ENCODE measurements at regions not wholly inside any gene's neighbourhood (a gene's known extent, or its start where the extent isn't known, plus 50 kb on each side); places are given as distances from the start of the nearest gene placed in this dataset.

DNA sequence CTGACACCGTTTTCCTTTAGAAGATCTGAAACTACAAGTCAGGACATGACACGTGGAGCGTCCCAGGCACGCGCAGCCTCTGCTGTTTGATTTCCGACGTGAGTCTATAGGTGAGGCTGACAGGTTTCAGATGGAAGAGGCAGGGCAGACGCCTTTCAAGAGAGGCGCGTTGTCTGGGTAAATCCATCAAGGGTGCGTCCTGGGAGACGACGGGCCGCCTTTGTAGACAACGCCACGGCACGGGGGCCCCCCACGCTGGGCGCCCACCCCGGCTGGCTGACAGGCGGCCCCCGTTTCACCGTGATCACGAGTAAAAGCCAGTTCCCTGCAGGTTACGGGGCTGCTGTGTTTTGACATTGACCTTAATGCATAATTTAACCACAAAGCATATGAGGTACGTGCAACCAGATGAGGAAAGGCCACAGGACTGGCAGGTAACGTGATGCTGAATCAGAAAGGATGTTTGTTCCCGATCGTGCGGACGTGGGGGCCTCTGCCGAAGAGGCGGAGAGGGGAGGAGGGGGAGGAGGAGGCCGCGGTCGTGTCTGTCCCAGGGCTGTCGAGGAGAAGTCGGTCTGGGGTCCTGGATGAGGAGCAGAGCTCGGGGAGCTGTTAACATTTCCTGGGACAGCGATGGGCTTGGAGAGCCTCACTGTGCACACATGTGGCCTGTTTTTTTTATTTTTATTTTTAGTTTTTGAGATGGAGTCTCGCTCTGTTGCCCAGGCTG, 51.1 kb upstream of the PPP2R3B start:
- DNase-seq (ENCODE audit: low read depth): no peak
- no peak overlapping the region for H3K4me3 ChIP-seq (ENCODE audit: low read depth, low read length)
- no peak for TF ChIP-seq CTCF (IDR thresholded peaks at IDR 0.05; ENCODE audit: insufficient read depth, low read depth, low read length)

- DNase-seq (ENCODE audit: low read depth): no peak
- TF ChIP-seq CTCF (IDR thresholded peaks at IDR 0.05; ENCODE audit: insufficient read depth, low read depth, low read length): no peak
Measured at GRCh38 chrX:439241-439640, 52.5 kb upstream of the PPP2R3B start.

DNA sequence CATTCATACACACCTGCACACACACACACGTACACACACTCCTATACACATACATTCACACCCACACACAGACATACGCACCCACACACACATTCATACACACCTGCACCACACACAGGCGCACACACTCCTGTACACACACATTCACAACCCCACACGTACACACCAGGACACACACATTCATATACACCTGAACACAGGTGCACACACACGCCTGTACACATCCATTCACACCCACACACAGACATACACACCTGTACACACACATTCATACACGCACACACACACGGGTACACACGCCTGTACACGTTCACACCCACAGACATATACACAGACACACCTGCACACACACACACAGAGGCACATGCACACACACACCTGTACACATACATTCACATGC, 53.0 kb upstream of the PPP2R3B start:
- no peak for TF ChIP-seq CTCF (IDR thresholded peaks at IDR 0.05; ENCODE audit: insufficient read depth, low read depth, low read length)
- DNase-seq (ENCODE audit: low read depth): no peak
- H3K4me3 ChIP-seq (ENCODE audit: low read depth, low read length): no peak overlapping the region

More at GRCh38 chrX:439241-439640, 52.5 kb upstream of the PPP2R3B start:
- no peak overlapping the region for H3K4me3 ChIP-seq (ENCODE audit: low read depth, low read length)

- no peak overlapping the region for H3K4me3 ChIP-seq (ENCODE audit: low read depth, low read length)
- no peak for DNase-seq (ENCODE audit: low read depth)
- no peak for TF ChIP-seq CTCF (IDR thresholded peaks at IDR 0.05; ENCODE audit: insufficient read depth, low read depth, low read length)
Measured at GRCh38 chrX:440636-441035, 53.9 kb upstream of the PPP2R3B start.

DNA sequence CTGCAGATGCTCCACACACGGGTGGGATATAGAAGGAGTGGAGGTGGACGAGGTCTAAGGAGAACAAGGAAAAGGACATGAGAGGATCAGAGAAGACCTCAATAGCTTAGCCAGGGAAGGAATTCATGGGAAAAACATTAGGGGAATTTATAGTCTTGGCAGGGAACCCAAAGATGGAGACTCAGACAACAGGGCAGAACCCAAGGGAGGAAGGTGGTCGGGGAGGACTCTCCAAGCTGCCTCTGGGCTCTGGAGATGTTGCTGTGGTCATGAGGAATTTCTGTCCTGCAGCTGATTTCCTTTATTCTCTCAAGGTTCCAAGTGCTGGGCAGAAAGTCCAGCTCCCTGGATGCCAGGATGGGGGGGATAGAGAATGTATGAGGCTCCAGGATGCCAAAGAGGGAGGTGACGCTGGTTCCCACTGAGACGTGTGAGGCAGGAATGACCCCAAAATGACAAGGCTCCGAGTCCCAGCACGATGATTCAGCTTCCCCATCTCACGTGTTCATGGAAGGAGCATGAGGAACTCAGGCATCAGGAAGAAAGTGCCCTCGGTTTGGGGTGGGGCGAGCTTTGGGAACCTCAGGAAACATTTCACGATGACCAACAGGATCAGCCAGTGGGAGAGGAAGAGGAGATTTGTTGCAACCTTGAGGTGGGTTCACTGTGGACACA, 57.0 kb upstream of the PPP2R3B start:
- DNase-seq (ENCODE audit: low read depth): no peak
- H3K4me3 ChIP-seq (ENCODE audit: low read depth, low read length): no peak overlapping the region
- no peak for TF ChIP-seq CTCF (IDR thresholded peaks at IDR 0.05; ENCODE audit: insufficient read depth, low read depth, low read length)

- DNase-seq (ENCODE audit: low read depth): no peak
- no peak for TF ChIP-seq CTCF (IDR thresholded peaks at IDR 0.05; ENCODE audit: insufficient read depth, low read depth, low read length)
- H3K4me3 ChIP-seq (ENCODE audit: low read depth, low read length): no peak overlapping the region
Measured at GRCh38 chrX:444305-444704, 57.6 kb upstream of the PPP2R3B start.
